Activated T-cell treated with anti-CD3 and anti-CD28 coated beads, Interleukin-2, amount 50 U/mL, for 4 hours (primary cell): ENCODE measurements at regions not wholly inside any gene's neighbourhood (a gene's known extent, or its start where the extent isn't known, plus 50 kb on each side); places are given as distances from the start of the nearest gene placed in this dataset.

ENCODE experiments used
- ATAC-seq, 2 donors: fragments of 200-7000 bp; cut with Tn5 transposase; one replicate each; pipeline ENCODE4 v1.10.0; 2021
- DNase-seq: peaks from one replicate; pipeline ENCODE4 v3.0.0-alpha.2; 2020
- H3K27me3 Mint-ChIP-seq: one replicate; pipeline ENCODE4 v1.8.0; 2021; ENCODE audit warnings: low read depth, mixed read lengths
- H3K36me3 Mint-ChIP-seq: one replicate; pipeline ENCODE4 v1.8.0; 2022; ENCODE audit warnings: mixed read lengths; ENCODE audit not compliant: insufficient read depth
- H3K4me1 Mint-ChIP-seq: one replicate; pipeline ENCODE4 v1.8.0; 2021; ENCODE audit warnings: low read depth, mixed read lengths
- H3K4me3 Mint-ChIP-seq: one replicate; pipeline ENCODE4 v1.8.0; 2021; ENCODE audit warnings: mild to moderate bottlenecking, moderate library complexity, mixed read lengths
- H3K9me3 Mint-ChIP-seq: one replicate; pipeline ENCODE4 v1.8.0; 2021; ENCODE audit warnings: mixed read lengths

DNA sequence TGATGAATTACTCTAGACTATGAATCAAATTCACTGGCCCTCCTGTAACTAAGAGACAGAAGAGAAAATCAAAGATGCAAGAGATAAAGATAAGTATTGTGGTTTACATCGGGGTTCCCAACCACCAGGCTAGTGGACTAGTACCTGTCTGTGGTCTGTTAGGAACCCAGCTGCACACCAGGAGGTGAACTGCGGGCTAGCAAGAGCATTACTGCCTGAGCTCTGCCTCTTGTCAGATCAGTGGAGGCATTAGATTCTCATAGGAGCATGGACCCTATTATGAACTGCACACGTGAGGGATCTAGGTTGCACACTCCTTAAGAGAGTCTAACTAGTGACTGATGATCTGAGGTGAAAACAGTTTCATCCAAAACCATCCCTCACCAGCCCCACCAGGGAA lies 58.9 kb upstream of the DUSP10 start:
- ATAC-seq (peak; percentile 30 to 34), DNase-seq (no peak)
- Mint-ChIP-seq H3K9me3 (peaks cover 8% of the 10 kb centered on the region), H3K36me3 (peaks cover 3% of the 10 kb centered on the region), H3K4me1 (peaks cover 18% of the 10 kb centered on the region), H3K27me3 (no peaks in the 10 kb centered on the region), H3K4me3 (no peak overlapping the region)

GRCh38 chr1:221797506-221797905 lies 55.6 kb upstream of the DUSP10 start:
- Mint-ChIP-seq H3K36me3 (peaks cover 3% of the 10 kb centered on the region), H3K27me3 (no peaks in the 10 kb centered on the region), H3K4me1 (peaks cover 44% of the 10 kb centered on the region), H3K9me3 (peaks cover 8% of the 10 kb centered on the region), H3K4me3 (no peak overlapping the region)
- ATAC-seq (no peak), DNase-seq (no peak)

- DNase-seq = no peak
- H3K36me3 Mint-ChIP-seq = peaks cover 3% of the 10 kb centered on the region
- ATAC-seq = no peak
- peaks cover 39% of the 10 kb centered on the region for H3K4me1 Mint-ChIP-seq
- H3K27me3 Mint-ChIP-seq = no peaks in the 10 kb centered on the region
- H3K4me3 Mint-ChIP-seq = no peak overlapping the region
- peaks cover 8% of the 10 kb centered on the region for H3K9me3 Mint-ChIP-seq
These were observed 54.8 kb upstream of the DUSP10 start for GRCh38 chr1:221796700-221797099.

DNA sequence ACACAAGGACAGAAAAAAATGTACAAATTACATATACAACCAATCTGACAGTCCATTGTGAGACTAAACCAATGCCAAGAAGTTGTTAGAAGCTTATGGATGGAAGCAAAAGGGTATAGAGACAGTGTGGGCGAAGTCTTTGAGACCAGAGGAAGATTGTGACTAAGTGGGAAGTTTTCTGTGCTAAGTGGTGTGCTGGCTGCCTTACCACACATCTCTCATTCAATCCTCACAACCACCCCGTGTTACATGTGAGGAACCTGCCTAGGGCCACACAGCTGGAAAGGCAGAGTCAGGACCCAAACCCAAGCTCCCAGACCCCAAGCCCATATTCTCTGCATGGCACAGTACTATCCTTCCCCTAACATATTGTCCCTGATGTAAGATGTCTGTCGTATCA lies 53.5 kb upstream of the DUSP10 start:
- Mint-ChIP-seq H3K27me3 (no peaks in the 10 kb centered on the region), H3K4me1 (peaks cover 34% of the 10 kb centered on the region), H3K4me3 (peak overlapping the region; percentile 36), H3K36me3 (peaks cover 3% of the 10 kb centered on the region), H3K9me3 (peaks cover 7% of the 10 kb centered on the region)
- ATAC-seq (peak; percentile 42 to 64), DNase-seq (no peak)

GRCh38 chr1:221794935-221795334 lies 53.0 kb upstream of the DUSP10 start:
- H3K27me3 Mint-ChIP-seq = no peaks in the 10 kb centered on the region

GRCh38 chr1:221794079-221794670 lies 52.3 kb upstream of the DUSP10 start:
- peak; percentile 87 to 94 for ATAC-seq
- no peak for DNase-seq
- peaks cover 34% of the 10 kb centered on the region for H3K4me1 Mint-ChIP-seq
- H3K9me3 Mint-ChIP-seq = no peaks in the 10 kb centered on the region
- H3K27me3 Mint-ChIP-seq = no peaks in the 10 kb centered on the region
- H3K4me3 Mint-ChIP-seq = peak overlapping the region; percentile 22
- no peaks in the 10 kb centered on the region for H3K36me3 Mint-ChIP-seq

More at GRCh38 chr1:221794935-221795334, 53.0 kb upstream of the DUSP10 start:
- Mint-ChIP-seq H3K4me3 (peak overlapping the region; percentile 1), H3K4me1 (peaks cover 34% of the 10 kb centered on the region), H3K36me3 (peaks cover 2% of the 10 kb centered on the region), H3K9me3 (peaks cover 4% of the 10 kb centered on the region)
- no peak for DNase-seq
- no peak for ATAC-seq

DNA sequence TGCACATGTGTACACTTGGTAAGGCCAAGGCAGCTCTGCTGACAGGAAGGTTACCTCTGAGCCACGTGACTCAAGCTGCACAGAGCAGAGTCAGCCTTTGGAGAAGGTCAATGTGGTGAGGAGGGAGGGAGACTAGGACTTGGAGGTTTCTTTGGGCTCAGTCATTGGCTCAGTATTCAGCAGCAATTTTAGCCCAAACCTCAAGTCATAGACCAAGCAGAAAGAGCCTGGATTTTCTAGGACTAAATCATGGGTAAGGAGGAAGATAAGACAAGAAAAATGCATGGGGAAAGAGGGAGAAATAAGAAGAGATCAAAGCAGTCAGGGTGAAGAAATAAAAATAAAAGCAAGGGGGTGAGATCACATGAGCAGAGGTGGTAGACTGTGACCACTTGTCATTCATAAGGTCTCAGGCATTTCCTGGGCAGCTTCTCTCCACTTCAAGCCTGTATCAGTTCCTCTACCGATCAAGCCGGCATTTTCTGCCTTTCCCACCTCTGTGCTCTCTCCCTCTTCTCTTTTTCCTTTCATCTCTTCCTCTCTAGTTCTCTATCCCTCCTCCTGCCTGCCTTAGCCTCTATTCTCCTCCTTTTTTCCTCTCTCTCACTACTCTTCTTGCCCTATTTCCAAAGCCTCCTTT lies 51.7 kb upstream of the DUSP10 start:
- DNase-seq = no peak
- Mint-ChIP-seq H3K9me3 (no peaks in the 10 kb centered on the region), H3K27me3 (no peaks in the 10 kb centered on the region), H3K4me1 (peaks cover 34% of the 10 kb centered on the region), H3K36me3 (no peaks in the 10 kb centered on the region), H3K4me3 (peak overlapping the region; percentile 27)
- peak in 1 of 2 donors; percentile 14 for ATAC-seq

- H3K27me3 Mint-ChIP-seq = no peaks in the 10 kb centered on the region
- DNase-seq (no peak), ATAC-seq (no peak)
- H3K4me1 Mint-ChIP-seq = peaks cover 34% of the 10 kb centered on the region
- no peak overlapping the region for H3K4me3 Mint-ChIP-seq
- no peaks in the 10 kb centered on the region for H3K9me3 Mint-ChIP-seq
- no peaks in the 10 kb centered on the region for H3K36me3 Mint-ChIP-seq
These were observed 50.0 kb upstream of the DUSP10 start for GRCh38 chr1:221791846-221792245.
